ENCODE measurements at regions not wholly inside any gene's neighbourhood (a gene's known extent, or its start where the extent isn't known, plus 50 kb on each side); places are given as distances from the start of the nearest gene placed in this dataset.
"Not testable (repeated sequence)": the region's sequence is repeated elsewhere in the genome, so short reads cannot be mapped to it uniquely, and the experiment has no call there.

DNA sequence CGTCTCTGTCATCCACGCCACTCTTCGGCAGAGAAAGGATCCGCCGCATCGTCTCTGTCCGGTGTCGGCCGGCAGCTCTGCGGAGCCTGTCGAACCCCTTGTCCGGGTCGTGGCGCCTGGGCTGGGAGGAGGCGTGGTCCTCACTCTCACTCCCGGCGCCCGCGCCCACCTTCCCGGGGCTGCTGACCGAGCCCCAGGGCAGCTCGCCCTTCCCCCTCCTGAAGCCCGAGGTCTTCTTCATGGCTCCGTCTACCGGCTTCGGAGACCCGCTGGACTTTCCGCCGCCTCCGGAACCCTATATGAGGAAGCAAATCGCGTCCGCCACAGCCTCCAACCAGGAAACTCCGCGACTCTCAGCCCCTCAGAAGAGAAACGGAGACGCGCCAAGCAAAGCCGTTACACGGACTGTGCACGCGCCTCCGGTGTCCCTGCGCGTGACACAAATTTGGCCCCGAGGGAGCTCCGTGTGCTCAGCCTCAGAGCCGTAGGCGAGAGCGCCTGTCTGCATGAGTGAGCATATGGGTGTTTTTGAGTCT, 163.0 kb upstream of the TUBA3C start:
- peaks cover 10% of the 10 kb centered on the region; the same call in 1 of the 2 replicates for H3K9me3 ChIP-seq (ENCODE audit: control insufficient read depth, insufficient read depth, low read length)
- H4K8ac ChIP-seq (ENCODE audit: low read depth in 2 of 2, low read length in 2 of 2); POLR2A ChIA-PET (ENCODE audit: unreplicated experiment); H3K27me3 ChIP-seq (ENCODE audit: control insufficient read depth, insufficient read depth, low read length); in situ Hi-C loops (cut with MboI; ENCODE audit: low sequenced_read_pairs); H4K20me1 ChIP-seq (ENCODE audit: insufficient read depth, low read length); H2AK5ac ChIP-seq (ENCODE audit: low read depth, low read length); ATAC-seq (ENCODE audit: low read depth); H3K23ac ChIP-seq (ENCODE audit: low read depth, low read length); H3K4me2 ChIP-seq (ENCODE audit: low read depth, low read length); intact Hi-C loops (cut with micrococcal nuclease); H2BK15ac ChIP-seq (ENCODE audit: low read depth, low read length); H3K9me1 ChIP-seq (ENCODE audit: insufficient read depth, low read length); H3K56ac ChIP-seq (ENCODE audit: extremely low read depth, insufficient read depth, low read length); H3K4ac ChIP-seq (ENCODE audit: low read depth, low read length); H4K5ac ChIP-seq (ENCODE audit: low read depth, low read length); DNase-seq; H3K4me1 ChIP-seq (ENCODE audit: control insufficient read depth, insufficient read depth, low read length); H2BK20ac ChIP-seq (ENCODE audit: low read depth, low read length); H3K27ac ChIP-seq (ENCODE audit: insufficient read depth, low read length); H2AFZ ChIP-seq (replicated peaks; ENCODE audit: low read length, poor library complexity); H3K36me3 ChIP-seq (ENCODE audit: control insufficient read depth, insufficient read depth, low read length); H2AK9ac ChIP-seq (replicated peaks; ENCODE audit: low read depth, low read length, poor library complexity); H4K91ac ChIP-seq (ENCODE audit: insufficient read depth, low read depth, low read length); BruUV-seq (replicated peaks); H3K9ac ChIP-seq (ENCODE audit: low read depth, low read length); dilution Hi-C loops (cut with HindIII; ENCODE audit: low sequenced_read_pairs, unreplicated experiment); H3K18ac ChIP-seq (ENCODE audit: low read depth, low read length); H3K79me1 ChIP-seq (ENCODE audit: low read depth in 1 of 2, low read length in 2 of 2); CTCF ChIA-PET; H2BK120ac ChIP-seq (ENCODE audit: low read depth, low read length); H3K14ac ChIP-seq (replicated peaks; ENCODE audit: low read depth, low read length); H3K4me3 ChIP-seq (ENCODE audit: insufficient read depth, low read depth, low read length); H2BK5ac ChIP-seq (ENCODE audit: low read depth, low read length, poor library complexity, severe bottlenecking): not testable (repeated sequence)
- 29% methylated on average over 7 of the region's 50 CpGs; no CpG with 5 or more reads in 1 of the 2 experiments for WGBS, 2 experiments (ENCODE audit: extremely low coverage in 2 of 2, insufficient read length in 1 of 2)

Data from IMR-90 (cell line).